Neuron (in vitro differentiated cells): ENCODE measurements at regions not wholly inside any gene's neighbourhood (a gene's known extent, or its start where the extent isn't known, plus 50 kb on each side); places are given as distances from the start of the nearest gene placed in this dataset.

Source experiments
- H2AFZ ChIP-seq: one replicate; pipeline ENCODE4 v1.6.1; 2013; ENCODE audit warnings: low read depth, mild to moderate bottlenecking, inconsistent platforms, low read length, moderate library complexity
- H3K27me3 ChIP-seq: one replicate; pipeline ENCODE4 v1.6.1; 2013; ENCODE audit warnings: low read length; ENCODE audit not compliant: insufficient read depth
- H3K36me3 ChIP-seq: one replicate; pipeline ENCODE4 v1.6.1; 2013; ENCODE audit warnings: low read length; ENCODE audit not compliant: insufficient read depth
- H3K4me1 ChIP-seq: one replicate; pipeline ENCODE4 v1.6.1; 2013; ENCODE audit warnings: low read length; ENCODE audit not compliant: insufficient read depth
- H3K4me3 ChIP-seq: 2 replicates; pipeline ENCODE4 v1.5.1; 2013; ENCODE audit warnings: mild to moderate bottlenecking, low read length, moderate library complexity
- H3K9me3 ChIP-seq: one replicate; pipeline ENCODE4 v1.6.1; 2013; ENCODE audit warnings: low read length

DNA sequence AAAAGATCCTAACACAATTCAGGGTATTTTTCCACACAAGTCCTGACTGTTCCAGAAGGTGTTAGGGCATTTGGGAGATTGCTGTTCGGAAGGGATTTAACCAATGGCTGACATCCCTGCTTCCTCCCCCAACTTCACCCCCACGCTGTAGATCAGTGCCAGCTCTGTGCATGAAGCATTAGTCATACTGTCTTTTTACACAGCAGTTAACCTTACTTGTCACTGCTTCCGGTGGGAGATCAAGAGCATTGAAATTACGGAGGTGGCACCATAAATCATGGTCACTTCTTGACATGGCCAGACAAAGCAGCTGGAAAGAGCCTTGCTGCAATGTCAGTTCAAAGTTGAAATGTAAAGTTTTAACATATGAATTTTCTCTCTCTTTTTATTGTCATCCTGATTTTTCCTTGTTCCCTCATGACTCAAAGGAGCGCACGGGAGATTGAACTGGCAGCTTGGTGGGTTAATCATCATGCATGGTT, 70.2 kb downstream of the HRH4 start:
- H3K27me3 ChIP-seq: no peaks in the 10 kb centered on the region
- no peaks in the 10 kb centered on the region for H3K4me1 ChIP-seq
- H3K36me3 ChIP-seq: no peaks in the 10 kb centered on the region

DNA sequence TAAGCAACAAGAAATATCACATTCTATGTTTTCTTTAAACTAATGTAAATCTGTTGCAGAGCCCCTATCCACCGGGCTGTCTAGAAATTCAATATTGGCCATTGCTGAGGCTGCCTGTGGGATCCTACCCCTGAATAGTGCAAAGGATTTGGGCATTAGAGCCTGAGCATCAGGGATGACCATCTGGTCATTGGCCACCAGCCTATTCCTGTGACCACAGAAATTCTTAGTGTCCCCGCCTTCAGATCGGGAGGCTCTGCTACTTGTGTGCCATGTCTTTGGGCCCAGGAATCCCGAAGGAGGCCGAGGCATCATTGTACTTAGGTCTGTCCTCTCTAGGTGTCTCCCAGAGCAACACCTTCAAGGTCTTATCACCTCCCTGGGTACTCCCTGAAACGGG, 73.8 kb downstream of the HRH4 start:
- no peaks in the 10 kb centered on the region for H3K36me3 ChIP-seq
- no peaks in the 10 kb centered on the region for H3K27me3 ChIP-seq
- no peak overlapping the region for H3K4me3 ChIP-seq
- H2AFZ ChIP-seq: no peak overlapping the region
- peaks cover 2% of the 10 kb centered on the region for H3K9me3 ChIP-seq
- no peaks in the 10 kb centered on the region for H3K4me1 ChIP-seq

More for the DNA sequence above, 70.2 kb downstream of the HRH4 start:
- Histone ChIP-seq H3K9me3 (peaks cover 2% of the 10 kb centered on the region), H3K4me3 (no peak overlapping the region), H2AFZ (no peak overlapping the region)

DNA sequence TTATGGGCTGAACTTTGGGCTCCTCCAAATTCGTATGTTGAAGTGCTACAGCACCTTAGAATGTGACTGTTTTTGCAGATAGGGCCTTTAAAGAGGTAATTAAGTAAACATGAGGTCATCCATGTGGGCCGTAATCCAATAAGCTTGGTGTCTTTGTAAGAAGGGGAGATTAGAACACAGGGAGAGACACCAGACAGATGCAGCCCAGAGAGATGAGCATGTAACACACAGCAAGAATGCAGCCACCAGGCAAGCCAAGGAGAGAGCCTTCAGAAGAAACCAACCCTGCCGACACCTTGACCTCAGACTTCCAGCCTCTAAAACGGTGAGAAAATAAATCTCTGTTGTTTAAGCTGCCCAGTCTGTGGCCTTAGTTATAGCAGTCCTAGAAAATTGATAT, 74.3 kb downstream of the HRH4 start:
- H3K4me1 ChIP-seq: no peaks in the 10 kb centered on the region
- no peaks in the 10 kb centered on the region for H3K27me3 ChIP-seq
- no peak overlapping the region for H3K4me3 ChIP-seq
- peaks cover 2% of the 10 kb centered on the region for H3K9me3 ChIP-seq
- no peaks in the 10 kb centered on the region for H3K36me3 ChIP-seq
- H2AFZ ChIP-seq: no peak overlapping the region

- Histone ChIP-seq H3K27me3 (no peaks in the 10 kb centered on the region), H2AFZ (no peak overlapping the region), H3K4me1 (no peaks in the 10 kb centered on the region), H3K36me3 (no peaks in the 10 kb centered on the region), H3K9me3 (peaks cover 2% of the 10 kb centered on the region), H3K4me3 (no peak overlapping the region)
These were observed 75.3 kb downstream of the HRH4 start for GRCh38 chr18:24535527-24536295.

- peaks cover under 1% of the 10 kb centered on the region for H3K9me3 ChIP-seq
- no peak overlapping the region for H2AFZ ChIP-seq
- H3K36me3 ChIP-seq: no peaks in the 10 kb centered on the region
- H3K4me1 ChIP-seq: no peaks in the 10 kb centered on the region
- H3K4me3 ChIP-seq: no peak overlapping the region
- H3K27me3 ChIP-seq: no peaks in the 10 kb centered on the region
These were observed 75.9 kb downstream of the HRH4 start for GRCh38 chr18:24536326-24536725.

DNA sequence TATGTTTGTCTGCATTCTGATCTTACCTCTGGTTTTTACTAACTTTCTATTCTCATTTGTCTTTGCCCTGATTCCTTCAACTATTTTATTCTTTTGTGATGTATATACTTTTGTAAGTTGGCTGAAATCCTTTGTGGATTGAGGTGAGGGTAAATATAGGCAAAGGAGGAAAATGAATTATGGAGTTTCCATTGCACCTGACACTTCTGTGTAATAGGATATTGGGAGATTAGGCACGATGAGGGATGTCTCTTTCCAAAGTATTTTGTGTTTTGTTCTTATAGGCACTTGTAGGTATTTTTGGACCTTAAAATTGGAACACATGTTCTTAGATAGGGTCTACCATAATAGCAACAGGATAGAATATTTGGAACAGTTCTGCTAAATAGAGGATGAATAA, 76.4 kb downstream of the HRH4 start:
- H3K4me1 ChIP-seq: no peaks in the 10 kb centered on the region

GRCh38 chr18:24538414-24539264, 78.2 kb downstream of the HRH4 start:
- no peaks in the 10 kb centered on the region for H3K36me3 ChIP-seq
- H3K4me3 ChIP-seq: no peak overlapping the region
- H2AFZ ChIP-seq: no peak overlapping the region
- no peaks in the 10 kb centered on the region for H3K27me3 ChIP-seq
- no peaks in the 10 kb centered on the region for H3K4me1 ChIP-seq
- no peaks in the 10 kb centered on the region for H3K9me3 ChIP-seq

More for the DNA sequence above, 76.4 kb downstream of the HRH4 start:
- no peak overlapping the region for H2AFZ ChIP-seq
- H3K27me3 ChIP-seq: no peaks in the 10 kb centered on the region
- H3K36me3 ChIP-seq: no peaks in the 10 kb centered on the region
- H3K4me3 ChIP-seq: no peak overlapping the region
- no peaks in the 10 kb centered on the region for H3K9me3 ChIP-seq

DNA sequence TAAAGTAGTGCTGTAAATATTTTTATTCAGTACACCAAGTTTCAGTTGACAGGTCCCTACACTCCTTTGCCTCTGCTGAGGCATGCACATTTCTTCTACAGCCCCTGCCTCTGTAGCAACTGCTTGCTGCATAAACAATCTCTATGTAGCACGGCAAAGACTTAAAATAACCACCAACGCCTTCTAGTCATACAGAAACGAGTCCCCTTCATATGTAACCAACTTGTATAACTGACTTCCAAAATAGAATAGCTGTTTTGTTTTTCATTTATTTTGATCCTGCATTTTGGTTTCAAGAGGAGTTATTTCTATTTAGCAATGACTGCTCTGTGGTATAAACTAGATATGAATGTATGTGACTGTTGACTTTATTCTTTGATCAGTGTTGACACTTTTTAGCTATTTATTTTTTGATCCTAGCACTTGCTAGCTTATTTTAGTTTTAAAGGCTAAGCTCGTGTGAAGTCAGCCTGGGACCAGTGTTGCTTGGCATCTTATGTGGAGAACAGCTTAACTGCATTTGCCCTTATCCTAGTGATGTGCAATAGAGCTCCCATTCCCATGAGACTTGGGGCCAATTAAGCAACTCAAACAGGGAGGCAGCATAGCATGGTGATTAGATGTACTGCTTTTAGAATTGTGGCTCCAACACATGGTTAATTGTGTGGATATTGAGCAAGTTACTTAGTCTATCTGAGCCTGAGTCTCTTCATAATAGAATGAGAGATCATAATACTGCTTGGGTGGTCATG, 79.6 kb downstream of the HRH4 start:
- H3K4me1 ChIP-seq: no peaks in the 10 kb centered on the region
- H3K9me3 ChIP-seq: no peaks in the 10 kb centered on the region
- no peak overlapping the region for H2AFZ ChIP-seq
- H3K4me3 ChIP-seq: no peak overlapping the region
- no peaks in the 10 kb centered on the region for H3K27me3 ChIP-seq
- H3K36me3 ChIP-seq: no peaks in the 10 kb centered on the region

DNA sequence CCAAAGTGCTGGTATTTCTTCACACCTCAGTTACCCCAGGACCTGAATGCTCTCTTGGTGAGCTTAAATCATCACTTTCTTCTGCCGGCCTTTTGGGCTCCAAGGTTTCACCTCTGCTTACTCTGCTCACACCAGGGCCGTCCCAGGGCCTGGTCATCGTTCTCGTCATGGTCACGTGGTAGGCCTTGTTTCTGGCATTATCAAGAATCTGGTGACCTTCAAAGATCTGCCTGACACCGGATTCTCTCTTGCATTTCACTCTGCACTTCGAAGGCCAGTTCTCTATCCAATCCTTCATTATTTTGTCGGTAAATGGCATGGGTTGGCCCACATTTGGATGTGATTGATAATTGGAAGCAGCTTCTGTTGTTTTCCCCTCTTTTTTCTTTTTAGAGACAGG, 80.5 kb downstream of the HRH4 start:
- Histone ChIP-seq H2AFZ (no peak overlapping the region), H3K4me1 (no peaks in the 10 kb centered on the region), H3K36me3 (no peaks in the 10 kb centered on the region), H3K4me3 (no peak overlapping the region), H3K9me3 (no peaks in the 10 kb centered on the region), H3K27me3 (no peaks in the 10 kb centered on the region)

DNA sequence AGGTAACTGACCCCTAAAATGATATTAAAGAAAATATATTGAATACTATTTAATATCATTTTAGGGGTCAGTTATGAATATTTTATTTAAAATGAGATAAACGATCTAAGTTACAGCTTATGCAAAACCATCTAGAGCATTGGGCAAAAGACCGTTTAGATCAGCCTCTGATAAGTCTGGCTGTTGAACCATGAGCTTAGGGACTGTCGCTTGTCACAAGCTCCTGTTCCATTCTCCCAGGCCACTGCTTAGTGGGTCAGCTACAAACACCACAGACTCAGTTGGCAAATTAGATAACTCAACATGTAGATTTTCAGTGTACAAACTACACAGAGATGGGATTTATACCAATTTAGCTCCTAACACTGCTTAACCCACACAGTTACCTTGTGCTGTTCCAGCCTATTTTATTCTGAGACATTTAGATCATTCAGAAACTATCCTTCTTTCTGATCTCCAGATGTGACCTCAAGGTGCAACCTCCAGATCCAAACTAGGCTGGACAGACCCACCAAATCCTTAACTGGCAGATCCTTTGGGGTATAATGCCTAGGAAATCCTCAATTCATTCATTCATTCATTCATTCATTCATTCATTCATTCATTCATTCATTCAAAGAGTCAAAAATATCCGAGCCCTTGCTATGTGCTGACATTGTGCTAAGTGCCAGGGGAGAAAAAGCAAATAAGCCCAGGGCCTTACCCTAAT, 82.8 kb downstream of the HRH4 start:
- Histone ChIP-seq H3K4me3 (no peak overlapping the region), H3K4me1 (no peaks in the 10 kb centered on the region), H3K9me3 (no peaks in the 10 kb centered on the region), H3K36me3 (no peaks in the 10 kb centered on the region), H3K27me3 (no peaks in the 10 kb centered on the region), H2AFZ (no peak overlapping the region)

GRCh38 chr18:24543795-24544498, 83.5 kb downstream of the HRH4 start:
- H3K27me3 ChIP-seq: no peaks in the 10 kb centered on the region
- no peak overlapping the region for H2AFZ ChIP-seq
- H3K4me1 ChIP-seq: no peaks in the 10 kb centered on the region

DNA sequence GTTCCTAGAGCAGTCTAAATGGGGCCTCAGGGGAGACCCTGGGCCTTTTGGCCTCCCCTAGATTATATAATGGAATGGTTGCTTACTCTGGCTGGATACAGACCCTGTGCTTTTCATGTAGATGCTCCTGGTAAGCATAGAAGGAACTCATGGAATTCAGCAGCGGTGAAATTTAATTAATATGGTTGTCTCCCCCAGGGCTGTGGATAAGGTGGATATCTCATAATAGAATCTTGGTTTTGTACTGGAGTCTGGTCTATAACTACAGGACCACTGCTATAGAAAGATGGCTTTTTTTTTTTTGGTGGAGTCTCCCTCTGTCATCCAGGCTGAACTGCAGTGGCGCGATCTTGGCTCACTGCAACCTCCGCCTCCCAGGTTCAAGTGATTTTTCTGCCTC, 84.5 kb downstream of the HRH4 start:
- Histone ChIP-seq H3K36me3 (no peaks in the 10 kb centered on the region), H2AFZ (no peak overlapping the region), H3K27me3 (no peaks in the 10 kb centered on the region), H3K4me3 (no peak overlapping the region), H3K9me3 (no peaks in the 10 kb centered on the region), H3K4me1 (no peaks in the 10 kb centered on the region)

More at GRCh38 chr18:24543795-24544498, 83.5 kb downstream of the HRH4 start:
- no peaks in the 10 kb centered on the region for H3K9me3 ChIP-seq
- no peaks in the 10 kb centered on the region for H3K36me3 ChIP-seq
- H3K4me3 ChIP-seq: no peak overlapping the region
